Panc1 (cell line): ENCODE measurements at regions not wholly inside any gene's neighbourhood (a gene's known extent, or its start where the extent isn't known, plus 50 kb on each side); places are given as distances from the start of the nearest gene placed in this dataset.

ENCODE experiments used
- ATAC-seq: fragments of 200-7000 bp; cut with Tn5 transposase; 2 replicates; pipeline ENCODE4 v1.9.1; 2020; ENCODE audit warnings: mild to moderate bottlenecking, moderate library complexity
- BruUV-seq: library from RNA; stranded (reverse); fragments of 400-500 nt; replicated peaks from 2 replicates; lab custom pipeline; 2021; lab: Mats Ljungman, UMichigan
- CTCF ChIA-PET: fragments of 300-600 bp; sonication (Branson Sonifier 250); formaldehyde crosslinking; loops from one replicate; lab custom pipeline; 2022; ENCODE audit warnings: antibody characterized with exemption; lab: Charles Lee
- POLR2A ChIA-PET: fragments of 300-600 bp; sonication (Branson Sonifier 250); formaldehyde crosslinking; loops from one replicate; lab custom pipeline; 2022; ENCODE audit warnings: antibody characterized with exemption; lab: Charles Lee
- DNase-seq: peaks from one replicate; pipeline ENCODE4 v3.0.0-alpha.2; 2010; ENCODE audit warnings: low read depth, low spot score
- H3K27ac ChIP-seq: 2 replicates; pipeline ENCODE4 v1.5.1; 2011; ENCODE audit warnings: mild to moderate bottlenecking, low read length, inconsistent platforms
- H3K27me3 ChIP-seq: fragments of 200-500 bp; sonication (Bioruptor generic); 2 replicates; pipeline ENCODE4 v1.6.0; 2014; ENCODE audit warnings: low read length, inconsistent platforms; ENCODE audit not compliant: control insufficient read depth, insufficient read depth
- H3K36me3 ChIP-seq: fragments of 200-500 bp; sonication (Bioruptor generic); 2 replicates; pipeline ENCODE4 v1.5.1; 2014; ENCODE audit warnings: inconsistent platforms, mild to moderate bottlenecking, low read length, moderate library complexity; ENCODE audit not compliant: control insufficient read depth, insufficient read depth
- H3K4me1 ChIP-seq: 2 replicates; pipeline ENCODE4 v1.5.1; 2011; ENCODE audit warnings: inconsistent platforms, mild to moderate bottlenecking, low read length, moderate library complexity; ENCODE audit not compliant: control insufficient read depth, insufficient read depth
- H3K4me3 ChIP-seq, 2 experiments: 2 replicates each; pipeline ENCODE4 v1.5.1; 2011 to 2012; ENCODE audit warnings: low read depth in 2 of 2, low read length in 2 of 2, mild to moderate bottlenecking in 2 of 2, inconsistent platforms in 1 of 2, moderate library complexity in 1 of 2
- H3K9me3 ChIP-seq: fragments of 200-500 bp; sonication (Bioruptor generic); 2 replicates; pipeline ENCODE4 v1.5.1; 2014; ENCODE audit warnings: low read depth, mild to moderate bottlenecking, inconsistent platforms, low read length, moderate library complexity; ENCODE audit not compliant: control insufficient read depth, insufficient read depth
- CTCF ChIP-seq: fragments of 450-650 bp; IDR thresholded peaks from 2 replicates; pipeline ENCODE4 v1.5.1; 2017; ENCODE audit warnings: mild to moderate bottlenecking
- POLR2AphosphoS5 ChIP-seq: IDR thresholded peaks from 2 replicates; pipeline ENCODE4 v1.6.1; 2012; ENCODE audit warnings: mild to moderate bottlenecking, low read depth, low read length, moderate library complexity
- REST ChIP-seq, 2 experiments: IDR thresholded peaks; 2 replicates each; pipeline ENCODE4 v1.6.1; 2011 to 2012; ENCODE audit warnings: low read depth in 2 of 2, control low read depth in 1 of 2, low read length in 1 of 2, mild to moderate bottlenecking in 1 of 2, moderate library complexity in 1 of 2; ENCODE audit not compliant: insufficient read depth in 1 of 2
- SIN3A ChIP-seq: IDR thresholded peaks from 2 replicates; pipeline ENCODE4 v1.6.1; 2012; ENCODE audit warnings: low read depth, mild to moderate bottlenecking, low read length, moderate library complexity, borderline replicate concordance; ENCODE audit not compliant: insufficient read depth
- TCF7L2 ChIP-seq: IDR thresholded peaks from 2 replicates; pipeline ENCODE4 v1.6.1; 2011; ENCODE audit warnings: mild to moderate bottlenecking, low read depth, low read length, inconsistent platforms
- in situ Hi-C: cut with HindIII; loops from 2 replicates; pipeline ENCODE4 v1.10.0; 2016; ENCODE audit warnings: low sequenced_read_pairs, low pct_unique_long_range_greater_than_20kb
- intact Hi-C: fragments of 100-400 bp; cut with micrococcal nuclease; formaldehyde crosslinking; loops from one replicate; pipeline ENCODE4 v1.10.0; 2022; ENCODE audit not compliant: unreplicated experiment

GRCh38 chr13:24063281-24063877, 97.1 kb upstream of the SPATA13 start:
- POLR2A ChIA-PET = no interaction called here
- in situ Hi-C loops = no loop called here
- DNase-seq = no peak
- CTCF ChIA-PET = no interaction called here
- Histone ChIP-seq H3K4me3 (no peak overlapping the region), H3K27me3 (no peaks in the 10 kb centered on the region), H3K9me3 (no peaks in the 10 kb centered on the region), H3K36me3 (no peaks in the 10 kb centered on the region), H3K4me1 (no peaks in the 10 kb centered on the region), H3K27ac (no peak overlapping the region)
- no peak for ATAC-seq
- no TSS peak for BruUV-seq
- intact Hi-C loops = no loop called here
- TF ChIP-seq CTCF (no peak), REST (IDR thresholded peaks at IDR 0.05; ENCODE audit: insufficient read depth in 1 of 2, low read depth in 2 of 2, low read length in 1 of 2) (no peak)

- in situ Hi-C loops = no loop called here
- ChIA-PET POLR2A (no interaction called here), CTCF (no interaction called here)
These were observed 96.1 kb upstream of the SPATA13 start for GRCh38 chr13:24064371-24064770.

More at GRCh38 chr13:24064371-24064770, 96.1 kb upstream of the SPATA13 start:
- intact Hi-C loops = no loop called here
- TF ChIP-seq REST (IDR thresholded peaks at IDR 0.05; ENCODE audit: insufficient read depth in 1 of 2, low read depth in 2 of 2, low read length in 1 of 2) = no peak
- no peak for TF ChIP-seq SIN3A
- TF ChIP-seq CTCF = no peak
- TF ChIP-seq TCF7L2 = no peak
- no peak for TF ChIP-seq POLR2AphosphoS5
- no peak overlapping the region for H3K27ac ChIP-seq
- BruUV-seq = no TSS peak
- H3K27me3 ChIP-seq = no peaks in the 10 kb centered on the region
- H3K9me3 ChIP-seq = no peaks in the 10 kb centered on the region
- no peaks in the 10 kb centered on the region for H3K4me1 ChIP-seq
- no peak for DNase-seq
- ATAC-seq = no peak
- no peaks in the 10 kb centered on the region for H3K36me3 ChIP-seq
- no peak overlapping the region for H3K4me3 ChIP-seq
